LNCAP (cell line): ENCODE measurements at regions not wholly inside any gene's neighbourhood (a gene's known extent, or its start where the extent isn't known, plus 50 kb on each side); places are given as distances from the start of the nearest gene placed in this dataset.

Source experiments
- TF ChIP-seq, protein P1 (sequence below): fragments of 450-650 bp; IDR thresholded peaks from 2 replicates; pipeline ENCODE4 v1.5.1; 2017; ENCODE audit warnings: mild to moderate bottlenecking

DNA sequence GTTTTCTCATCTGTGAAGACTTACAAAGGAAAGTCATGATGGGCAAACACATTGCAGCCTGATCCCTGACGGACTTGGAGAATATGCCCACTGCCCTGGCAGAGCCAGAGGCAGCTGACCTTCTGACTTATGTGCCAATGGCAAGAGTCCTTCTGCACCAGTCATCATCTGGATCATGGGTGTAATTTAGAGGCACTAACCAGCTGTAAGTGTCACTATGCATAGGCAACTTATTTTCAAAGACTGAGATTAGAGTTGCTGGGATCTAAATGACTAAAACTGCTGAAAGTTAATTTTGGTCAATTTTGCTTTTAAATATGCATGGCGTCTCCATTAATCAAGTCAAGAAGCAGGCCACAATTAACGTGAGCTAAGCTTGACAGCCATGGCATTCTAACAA lies 261.2 kb downstream of the BCL11A start:
- TF ChIP-seq, protein P1, sequence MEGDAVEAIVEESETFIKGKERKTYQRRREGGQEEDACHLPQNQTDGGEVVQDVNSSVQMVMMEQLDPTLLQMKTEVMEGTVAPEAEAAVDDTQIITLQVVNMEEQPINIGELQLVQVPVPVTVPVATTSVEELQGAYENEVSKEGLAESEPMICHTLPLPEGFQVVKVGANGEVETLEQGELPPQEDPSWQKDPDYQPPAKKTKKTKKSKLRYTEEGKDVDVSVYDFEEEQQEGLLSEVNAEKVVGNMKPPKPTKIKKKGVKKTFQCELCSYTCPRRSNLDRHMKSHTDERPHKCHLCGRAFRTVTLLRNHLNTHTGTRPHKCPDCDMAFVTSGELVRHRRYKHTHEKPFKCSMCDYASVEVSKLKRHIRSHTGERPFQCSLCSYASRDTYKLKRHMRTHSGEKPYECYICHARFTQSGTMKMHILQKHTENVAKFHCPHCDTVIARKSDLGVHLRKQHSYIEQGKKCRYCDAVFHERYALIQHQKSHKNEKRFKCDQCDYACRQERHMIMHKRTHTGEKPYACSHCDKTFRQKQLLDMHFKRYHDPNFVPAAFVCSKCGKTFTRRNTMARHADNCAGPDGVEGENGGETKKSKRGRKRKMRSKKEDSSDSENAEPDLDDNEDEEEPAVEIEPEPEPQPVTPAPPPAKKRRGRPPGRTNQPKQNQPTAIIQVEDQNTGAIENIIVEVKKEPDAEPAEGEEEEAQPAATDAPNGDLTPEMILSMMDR: no peak

- TF ChIP-seq, protein P1: no peak
Measured at GRCh38 chr2:60290509-60290908, 262.9 kb downstream of the BCL11A start.

DNA sequence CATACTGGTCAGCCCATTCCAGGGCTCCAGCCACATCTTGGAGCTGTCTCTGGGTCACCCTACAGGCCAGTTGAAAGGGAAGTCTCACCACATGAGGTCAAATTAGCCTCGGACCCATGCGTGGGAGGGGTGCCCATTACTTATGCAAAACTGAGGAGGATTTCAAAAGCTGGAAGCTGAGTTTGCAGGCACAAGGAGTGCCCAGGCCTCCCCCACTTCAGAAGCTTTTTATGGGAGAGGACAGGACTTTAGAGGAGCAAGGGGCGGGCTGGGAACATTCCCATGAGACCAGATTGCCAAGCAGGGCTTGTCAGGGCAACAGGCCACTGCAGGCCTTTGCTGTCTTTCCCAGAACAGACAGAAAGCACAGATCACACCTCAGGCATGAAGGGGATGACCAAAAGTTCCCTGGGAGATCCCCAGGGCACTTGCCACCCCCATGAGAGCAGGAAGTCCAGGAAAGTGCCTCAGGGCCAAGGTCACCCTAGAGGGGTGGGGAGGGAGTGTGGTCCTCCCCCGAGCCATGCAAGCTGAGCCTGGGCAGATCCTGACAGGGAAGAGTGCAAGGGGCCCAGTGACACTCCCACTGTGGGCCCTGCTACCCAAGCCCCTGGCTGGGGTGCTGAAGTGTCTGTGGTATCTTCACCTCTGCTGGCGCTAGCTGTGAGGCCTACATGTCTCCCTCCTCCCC lies 267.7 kb downstream of the BCL11A start:
- TF ChIP-seq, protein P1: no peak

DNA sequence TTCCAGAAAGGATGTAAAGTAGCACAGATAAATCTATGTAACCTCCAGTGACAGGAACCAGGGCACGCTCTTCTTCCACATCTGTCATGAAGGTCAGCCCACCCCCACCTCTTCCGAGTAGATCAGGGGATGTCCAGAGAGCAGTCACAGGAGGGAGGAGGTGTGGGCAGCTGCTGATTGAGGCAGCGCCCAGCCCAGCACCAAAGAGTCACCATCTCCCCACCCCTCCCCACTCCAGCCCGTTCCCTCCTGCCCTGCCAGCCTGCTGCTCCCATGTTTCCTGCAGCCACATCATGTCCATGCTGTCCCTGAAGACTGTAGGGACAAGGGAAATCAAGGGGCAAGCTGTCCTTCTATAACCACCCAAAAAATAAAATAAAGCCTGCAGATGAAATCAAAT lies 269.8 kb downstream of the BCL11A start:
- TF ChIP-seq, protein P1: no peak

DNA sequence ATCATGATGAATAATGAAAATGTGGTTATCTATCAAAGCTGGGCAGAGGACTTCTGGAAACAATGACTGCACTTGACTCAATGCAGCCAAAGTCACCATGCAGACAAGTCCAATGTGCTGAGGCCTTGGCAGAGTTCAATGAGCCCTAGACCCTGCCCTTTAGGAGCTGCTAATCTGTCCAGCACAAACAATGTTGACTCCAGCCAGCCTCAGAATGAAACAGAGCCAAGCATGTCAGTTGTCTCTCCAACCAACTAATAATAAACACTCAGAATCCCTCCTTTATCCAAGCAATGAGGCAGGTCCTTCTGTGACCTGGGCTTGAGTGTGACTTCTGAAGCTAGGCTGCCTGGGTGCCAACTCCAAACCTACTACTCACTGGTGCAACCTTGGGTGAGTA lies 270.6 kb downstream of the BCL11A start:
- TF ChIP-seq, protein P1: no peak

DNA sequence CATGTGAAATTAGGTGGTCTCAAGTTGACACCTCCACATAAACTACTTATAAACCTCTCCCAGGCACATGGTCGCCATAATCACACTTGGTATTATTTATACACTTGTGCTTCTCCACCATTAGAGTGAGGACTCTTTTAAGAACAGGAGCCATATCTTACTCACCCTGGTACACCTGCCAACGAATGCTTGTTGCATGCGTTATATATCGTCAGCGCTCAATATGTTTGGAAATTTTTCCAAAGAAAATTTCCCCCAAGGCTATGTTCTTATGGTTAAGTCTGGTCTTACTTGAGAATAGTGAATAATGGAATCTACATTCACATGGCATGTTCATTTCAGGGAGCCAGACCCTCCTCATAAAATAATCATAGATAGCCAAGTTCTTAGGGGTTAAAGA lies 271.7 kb downstream of the BCL11A start:
- TF ChIP-seq, protein P1: no peak

DNA sequence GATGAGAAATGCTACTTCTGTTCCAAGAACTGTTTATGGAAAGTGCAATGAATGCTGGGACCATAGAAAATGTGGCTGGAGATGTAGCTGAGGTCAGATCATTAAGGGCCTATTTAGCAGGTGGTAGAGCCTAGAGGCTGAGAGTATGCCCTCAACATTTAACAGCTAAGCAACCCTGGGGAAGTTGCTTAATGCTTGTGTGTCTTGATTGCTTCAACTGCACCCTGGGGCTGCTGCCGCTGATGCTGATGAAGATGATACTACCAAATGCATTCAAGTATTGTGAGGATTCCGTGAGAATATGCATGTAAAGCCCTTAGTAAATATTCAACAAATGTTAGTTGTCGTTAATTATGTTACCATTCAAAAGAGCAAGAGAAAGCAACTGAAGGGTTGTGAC lies 273.2 kb downstream of the BCL11A start:
- TF ChIP-seq, protein P1: no peak

DNA sequence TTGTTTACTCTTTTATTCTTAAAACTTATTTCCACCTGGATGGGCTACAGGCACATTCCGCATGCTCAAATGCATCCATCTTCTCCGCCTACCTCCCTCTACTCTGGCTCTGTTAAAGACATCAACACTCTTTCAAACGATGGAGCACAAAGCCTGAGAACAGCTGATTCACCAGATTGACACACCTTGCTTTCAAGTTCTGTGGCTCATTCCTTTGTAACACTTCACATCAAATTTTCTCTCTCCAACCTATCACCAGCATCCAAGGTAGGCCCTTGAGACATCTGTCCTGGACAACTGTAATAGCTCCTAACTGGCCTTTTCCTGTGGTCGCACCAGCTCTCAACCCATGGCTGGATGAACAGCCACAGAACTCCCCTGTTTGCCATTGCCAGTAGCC lies 274.5 kb downstream of the BCL11A start:
- TF ChIP-seq, protein P1: no peak
